ENCODE measurements at regions not wholly inside any gene's neighbourhood (a gene's known extent, or its start where the extent isn't known, plus 50 kb on each side); places are given as distances from the start of the nearest gene placed in this dataset.

DNA sequence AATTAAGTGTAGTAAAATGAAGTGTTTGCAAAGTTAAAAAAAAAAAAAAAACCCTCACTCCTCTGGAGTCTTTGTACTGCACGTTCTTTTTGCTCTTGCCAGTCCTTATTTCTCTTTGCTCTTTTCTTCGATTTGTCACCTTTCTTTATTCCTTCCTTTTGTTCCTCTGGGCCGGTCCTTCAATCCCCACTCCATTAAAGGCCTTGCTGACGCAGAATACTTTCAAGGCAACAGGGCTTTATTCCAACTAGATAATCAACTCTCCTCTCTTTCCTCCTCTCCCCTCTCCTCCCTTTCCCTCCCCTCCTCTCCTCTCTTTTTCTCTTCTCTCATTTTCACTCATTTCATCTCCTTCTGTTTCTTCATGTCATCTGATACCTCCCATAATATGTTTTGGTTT, 138.2 kb upstream of the NTM start:
- H3K36me3 ChIP-seq (ENCODE audit: insufficient read depth, low read length): no peaks in the 10 kb centered on the region
- H3K4me3 ChIP-seq (ENCODE audit: low read depth, low read length): no peak overlapping the region
- no peaks in the 10 kb centered on the region for H3K79me2 ChIP-seq (ENCODE audit: control insufficient read depth, insufficient read depth, low read length, unreplicated experiment)
- no peak overlapping the region for H2AFZ ChIP-seq (ENCODE audit: low read length, unreplicated experiment)
- no peak overlapping the region for H3K27ac ChIP-seq (ENCODE audit: low read depth, low read length)
- H3K27me3 ChIP-seq (ENCODE audit: insufficient read depth, low read length): no peaks in the 10 kb centered on the region
- no peaks in the 10 kb centered on the region for H3K4me1 ChIP-seq (ENCODE audit: control insufficient read depth, insufficient read depth, low read length, unreplicated experiment)

DNA sequence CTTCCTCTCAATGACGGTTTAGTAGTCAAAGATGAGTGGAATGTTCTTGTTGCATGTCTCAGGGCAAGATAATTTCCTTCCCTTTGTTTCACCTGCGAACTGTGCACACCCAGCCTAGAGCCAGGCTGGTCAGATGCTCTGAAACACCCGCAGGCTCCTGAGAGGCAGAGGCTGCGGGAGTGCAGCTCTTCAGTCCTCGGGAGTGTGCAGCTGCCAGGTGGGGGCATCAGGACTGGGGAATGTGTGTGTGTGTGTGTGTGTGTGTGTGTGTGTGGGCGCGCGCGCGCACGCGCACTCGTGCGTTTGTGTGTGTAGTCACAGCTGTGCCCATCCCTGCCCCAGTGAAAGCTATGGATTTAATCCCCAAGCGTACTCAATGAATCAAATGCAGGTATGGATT, 136.2 kb upstream of the NTM start:
- H3K36me3 ChIP-seq (ENCODE audit: insufficient read depth, low read length): no peaks in the 10 kb centered on the region
- H3K79me2 ChIP-seq (ENCODE audit: control insufficient read depth, insufficient read depth, low read length, unreplicated experiment): no peaks in the 10 kb centered on the region
- H2AFZ ChIP-seq (ENCODE audit: low read length, unreplicated experiment): no peak overlapping the region
- H3K4me1 ChIP-seq (ENCODE audit: control insufficient read depth, insufficient read depth, low read length, unreplicated experiment): no peaks in the 10 kb centered on the region
- no peak overlapping the region for H3K4me3 ChIP-seq (ENCODE audit: low read depth, low read length)
- H3K27me3 ChIP-seq (ENCODE audit: insufficient read depth, low read length): no peaks in the 10 kb centered on the region
- no peak overlapping the region for H3K27ac ChIP-seq (ENCODE audit: low read depth, low read length)

- no peak overlapping the region for H3K27ac ChIP-seq (ENCODE audit: low read depth, low read length)
- no peak overlapping the region for H2AFZ ChIP-seq (ENCODE audit: low read length, unreplicated experiment)
- no peaks in the 10 kb centered on the region for H3K4me1 ChIP-seq (ENCODE audit: control insufficient read depth, insufficient read depth, low read length, unreplicated experiment)
- H3K36me3 ChIP-seq (ENCODE audit: insufficient read depth, low read length): no peaks in the 10 kb centered on the region
- H3K79me2 ChIP-seq (ENCODE audit: control insufficient read depth, insufficient read depth, low read length, unreplicated experiment): no peaks in the 10 kb centered on the region
- no peak overlapping the region for H3K4me3 ChIP-seq (ENCODE audit: low read depth, low read length)
- H3K27me3 ChIP-seq (ENCODE audit: insufficient read depth, low read length): no peaks in the 10 kb centered on the region
These were observed 134.8 kb upstream of the NTM start for GRCh38 chr11:131235328-131236298.

GRCh38 chr11:131240421-131240820, 130.0 kb upstream of the NTM start:
- no peaks in the 10 kb centered on the region for H3K27me3 ChIP-seq (ENCODE audit: insufficient read depth, low read length)

GRCh38 chr11:131242476-131243000, 127.9 kb upstream of the NTM start:
- no peaks in the 10 kb centered on the region for H3K4me1 ChIP-seq (ENCODE audit: control insufficient read depth, insufficient read depth, low read length, unreplicated experiment)
- no peaks in the 10 kb centered on the region for H3K79me2 ChIP-seq (ENCODE audit: control insufficient read depth, insufficient read depth, low read length, unreplicated experiment)
- no peaks in the 10 kb centered on the region for H3K36me3 ChIP-seq (ENCODE audit: insufficient read depth, low read length)
- H3K4me3 ChIP-seq (ENCODE audit: low read depth, low read length): no peak overlapping the region
- no peak overlapping the region for H3K27ac ChIP-seq (ENCODE audit: low read depth, low read length)
- H3K27me3 ChIP-seq (ENCODE audit: insufficient read depth, low read length): no peaks in the 10 kb centered on the region
- no peak overlapping the region for H2AFZ ChIP-seq (ENCODE audit: low read length, unreplicated experiment)

More at GRCh38 chr11:131240421-131240820, 130.0 kb upstream of the NTM start:
- H3K79me2 ChIP-seq (ENCODE audit: control insufficient read depth, insufficient read depth, low read length, unreplicated experiment): no peaks in the 10 kb centered on the region
- H2AFZ ChIP-seq (ENCODE audit: low read length, unreplicated experiment): no peak overlapping the region
- no peak overlapping the region for H3K4me3 ChIP-seq (ENCODE audit: low read depth, low read length)
- H3K27ac ChIP-seq (ENCODE audit: low read depth, low read length): no peak overlapping the region
- no peaks in the 10 kb centered on the region for H3K36me3 ChIP-seq (ENCODE audit: insufficient read depth, low read length)
- no peaks in the 10 kb centered on the region for H3K4me1 ChIP-seq (ENCODE audit: control insufficient read depth, insufficient read depth, low read length, unreplicated experiment)

GRCh38 chr11:131246156-131246555, 124.3 kb upstream of the NTM start:
- no peak overlapping the region for H3K27ac ChIP-seq (ENCODE audit: low read depth, low read length)
- H3K4me1 ChIP-seq (ENCODE audit: control insufficient read depth, insufficient read depth, low read length, unreplicated experiment): no peaks in the 10 kb centered on the region
- no peaks in the 10 kb centered on the region for H3K79me2 ChIP-seq (ENCODE audit: control insufficient read depth, insufficient read depth, low read length, unreplicated experiment)
- no peak overlapping the region for H2AFZ ChIP-seq (ENCODE audit: low read length, unreplicated experiment)
- no peaks in the 10 kb centered on the region for H3K36me3 ChIP-seq (ENCODE audit: insufficient read depth, low read length)
- no peaks in the 10 kb centered on the region for H3K27me3 ChIP-seq (ENCODE audit: insufficient read depth, low read length)
- H3K4me3 ChIP-seq (ENCODE audit: low read depth, low read length): no peak overlapping the region

- H3K4me3 ChIP-seq (ENCODE audit: low read depth, low read length): no peak overlapping the region
- H3K36me3 ChIP-seq (ENCODE audit: insufficient read depth, low read length): no peaks in the 10 kb centered on the region
- no peaks in the 10 kb centered on the region for H3K79me2 ChIP-seq (ENCODE audit: control insufficient read depth, insufficient read depth, low read length, unreplicated experiment)
- no peaks in the 10 kb centered on the region for H3K4me1 ChIP-seq (ENCODE audit: control insufficient read depth, insufficient read depth, low read length, unreplicated experiment)
- H2AFZ ChIP-seq (ENCODE audit: low read length, unreplicated experiment): no peak overlapping the region
- H3K27me3 ChIP-seq (ENCODE audit: insufficient read depth, low read length): no peaks in the 10 kb centered on the region
- H3K27ac ChIP-seq (ENCODE audit: low read depth, low read length): no peak overlapping the region
These were observed 123.8 kb upstream of the NTM start for GRCh38 chr11:131246663-131247062.

DNA sequence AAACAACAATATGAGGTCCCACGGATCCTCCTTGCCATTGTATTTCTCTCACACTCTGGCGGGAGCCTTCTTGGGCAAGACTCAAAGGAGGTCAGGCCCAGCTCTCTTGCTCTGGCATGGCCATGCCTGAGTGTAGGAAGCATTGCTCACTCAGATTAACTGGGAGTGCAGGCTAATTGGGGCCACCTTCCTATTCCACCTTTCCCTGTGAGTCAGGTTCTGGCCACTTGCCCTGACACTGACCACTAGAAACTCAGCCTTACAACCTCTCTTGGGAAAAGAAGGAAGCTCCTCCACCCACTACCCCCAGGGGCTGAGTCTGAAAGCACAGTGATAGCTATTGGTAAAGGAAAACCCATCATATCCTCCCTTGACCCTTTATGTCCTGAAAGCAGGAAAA, 121.8 kb upstream of the NTM start:
- no peaks in the 10 kb centered on the region for H3K27me3 ChIP-seq (ENCODE audit: insufficient read depth, low read length)
- H3K4me3 ChIP-seq (ENCODE audit: low read depth, low read length): no peak overlapping the region
- H2AFZ ChIP-seq (ENCODE audit: low read length, unreplicated experiment): no peak overlapping the region
- H3K79me2 ChIP-seq (ENCODE audit: control insufficient read depth, insufficient read depth, low read length, unreplicated experiment): no peaks in the 10 kb centered on the region
- no peaks in the 10 kb centered on the region for H3K36me3 ChIP-seq (ENCODE audit: insufficient read depth, low read length)
- H3K27ac ChIP-seq (ENCODE audit: low read depth, low read length): no peak overlapping the region
- no peaks in the 10 kb centered on the region for H3K4me1 ChIP-seq (ENCODE audit: control insufficient read depth, insufficient read depth, low read length, unreplicated experiment)

- Histone ChIP-seq H3K27me3 (ENCODE audit: insufficient read depth, low read length) (no peaks in the 10 kb centered on the region), H3K4me1 (ENCODE audit: control insufficient read depth, insufficient read depth, low read length, unreplicated experiment) (no peaks in the 10 kb centered on the region), H3K4me3 (ENCODE audit: low read depth, low read length) (no peak overlapping the region), H2AFZ (ENCODE audit: low read length, unreplicated experiment) (no peak overlapping the region), H3K36me3 (ENCODE audit: insufficient read depth, low read length) (no peaks in the 10 kb centered on the region), H3K79me2 (ENCODE audit: control insufficient read depth, insufficient read depth, low read length, unreplicated experiment) (no peaks in the 10 kb centered on the region), H3K27ac (ENCODE audit: low read depth, low read length) (no peak overlapping the region)
These were observed 117.2 kb upstream of the NTM start for GRCh38 chr11:131253142-131253655.

DNA sequence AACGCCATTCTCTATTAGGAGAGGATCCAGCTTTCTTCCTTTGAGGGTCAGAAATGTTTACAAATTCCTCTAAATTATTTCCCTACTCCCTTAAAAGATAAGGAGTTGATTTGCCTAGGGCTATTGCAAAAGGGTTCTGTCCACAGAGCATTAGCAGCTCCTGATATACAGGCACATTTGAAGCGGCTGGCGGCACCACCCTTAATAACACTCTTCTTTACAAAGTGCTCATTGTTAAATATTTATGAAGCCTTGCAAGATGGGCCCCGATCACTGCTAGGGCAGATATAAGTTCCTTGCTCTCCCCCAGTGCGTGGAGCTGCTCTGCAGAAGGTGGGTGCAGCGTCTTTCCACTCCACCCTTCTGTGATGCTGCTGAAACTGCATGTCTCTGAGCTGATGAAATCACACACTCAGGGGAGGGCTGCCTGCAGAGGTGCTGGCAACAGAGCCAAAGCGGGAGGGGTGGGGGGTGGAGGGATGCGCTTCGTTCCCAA, 116.7 kb upstream of the NTM start:
- Histone ChIP-seq H3K79me2 (ENCODE audit: control insufficient read depth, insufficient read depth, low read length, unreplicated experiment) (no peaks in the 10 kb centered on the region), H3K36me3 (ENCODE audit: insufficient read depth, low read length) (no peaks in the 10 kb centered on the region), H2AFZ (ENCODE audit: low read length, unreplicated experiment) (no peak overlapping the region), H3K27ac (ENCODE audit: low read depth, low read length) (no peak overlapping the region), H3K4me1 (ENCODE audit: control insufficient read depth, insufficient read depth, low read length, unreplicated experiment) (no peaks in the 10 kb centered on the region), H3K27me3 (ENCODE audit: insufficient read depth, low read length) (no peaks in the 10 kb centered on the region), H3K4me3 (ENCODE audit: low read depth, low read length) (no peak overlapping the region)

DNA sequence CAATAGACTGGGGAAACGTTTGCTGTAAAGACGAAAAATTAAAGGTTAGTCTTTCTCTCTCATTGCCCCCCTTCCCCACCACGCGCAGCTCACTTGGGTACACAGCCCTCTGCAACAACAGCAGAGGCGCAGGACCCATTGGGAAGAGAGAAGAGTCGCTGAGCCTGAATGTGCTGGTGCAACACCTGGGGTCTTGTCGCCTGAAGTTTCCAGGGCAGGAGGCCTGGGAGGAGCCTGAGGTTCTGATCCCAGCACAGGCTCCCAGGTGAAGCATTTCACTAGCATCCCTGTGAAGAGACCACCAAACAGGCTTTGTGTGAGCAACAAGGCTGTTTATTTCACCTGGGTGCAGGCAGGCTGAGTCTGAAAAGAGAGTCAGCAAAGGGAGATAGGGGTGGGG, 116.2 kb upstream of the NTM start:
- Histone ChIP-seq H2AFZ (ENCODE audit: low read length, unreplicated experiment) (no peak overlapping the region), H3K36me3 (ENCODE audit: insufficient read depth, low read length) (no peaks in the 10 kb centered on the region), H3K79me2 (ENCODE audit: control insufficient read depth, insufficient read depth, low read length, unreplicated experiment) (no peaks in the 10 kb centered on the region), H3K4me1 (ENCODE audit: control insufficient read depth, insufficient read depth, low read length, unreplicated experiment) (no peaks in the 10 kb centered on the region), H3K27ac (ENCODE audit: low read depth, low read length) (no peak overlapping the region), H3K27me3 (ENCODE audit: insufficient read depth, low read length) (no peaks in the 10 kb centered on the region), H3K4me3 (ENCODE audit: low read depth, low read length) (no peak overlapping the region)
